Transverse colon (tissue), 4 donors: ENCODE measurements at regions not wholly inside any gene's neighbourhood (a gene's known extent, or its start where the extent isn't known, plus 50 kb on each side); places are given as distances from the start of the nearest gene placed in this dataset.

Experiments
- CTCF ChIP-seq, 5 experiments: fragments of 200-600 bp in 3 of 5; fragments of 450-650 bp in 2 of 5; sonication (generic) in 3 of 5; IDR thresholded peaks; 1 replicate in 2 of 5; 2 replicates in 3 of 5; pipeline ENCODE4 v1.5.1; 2016 to 2017; ENCODE audit warnings: antibody characterized with exemption in 5 of 5, inconsistent platforms in 3 of 5, mild to moderate bottlenecking in 2 of 5, moderate library complexity in 1 of 5
- POLR2AphosphoS5 ChIP-seq, 3 donors: sonication (generic); formaldehyde crosslinking; IDR thresholded peaks; one replicate each; pipeline ENCODE4 v1.6.1; 2016; ENCODE audit warnings: antibody characterized with exemption in 3 of 3

GRCh38 chr1:4310396-4310923, 343.9 kb upstream of the AJAP1 start:
- no peak for TF ChIP-seq CTCF (IDR thresholded peaks at IDR 0.05)
- TF ChIP-seq POLR2AphosphoS5 (IDR thresholded peaks at IDR 0.05) = no peak
